ENCODE measurements at regions not wholly inside any gene's neighbourhood (a gene's known extent, or its start where the extent isn't known, plus 50 kb on each side); places are given as distances from the start of the nearest gene placed in this dataset.

- DNase-seq, result no peak
- Histone ChIP-seq H3K27ac (ENCODE audit: low read depth in 1 of 2, low read length in 2 of 2) (no peak overlapping the region), H3K4me3 (replicated peaks in 1 of 3; ENCODE audit: low read depth in 2 of 3, low read length in 3 of 3) (no peak overlapping the region), H3K4me1 (ENCODE audit: control insufficient read depth in 1 of 2, insufficient read depth in 2 of 2, low read length in 2 of 2) (no peaks in the 10 kb centered on the region), H3K79me2 (ENCODE audit: insufficient read depth, low read length) (no peaks in the 10 kb centered on the region), H2AFZ (ENCODE audit: insufficient read depth, low read depth, low read length, poor library complexity, severe bottlenecking) (no peak overlapping the region), H3K36me3 (replicated peaks in 1 of 2; ENCODE audit: control insufficient read depth in 1 of 2, insufficient read depth in 2 of 2, low read length in 2 of 2) (no peaks in the 10 kb centered on the region), H4K20me1 (ENCODE audit: insufficient read depth, low read length) (no peaks in the 10 kb centered on the region), H3K4me2 (replicated peaks; ENCODE audit: extremely low read depth, low read length, poor library complexity, severe bottlenecking) (no peak overlapping the region), H3K9me3 (replicated peaks in 1 of 2; ENCODE audit: control insufficient read depth in 1 of 2, insufficient read depth in 1 of 2, low read length in 2 of 2) (no peaks in the 10 kb centered on the region), H3K27me3 (ENCODE audit: control insufficient read depth in 2 of 2, insufficient read depth in 2 of 2, low read length in 2 of 2) (no peaks in the 10 kb centered on the region), H3K9ac (ENCODE audit: insufficient read depth, low read length, poor library complexity, severe bottlenecking) (no peak overlapping the region)
- no CpG with 5 or more reads among the region's 1 CpG for WGBS (ENCODE audit: insufficient coverage)
- H3K27me3 Mint-ChIP-seq (ENCODE audit: low read depth in 3 of 3), result peaks cover 0 to 11% (median 8%) of the 10 kb centered on the region in 3 donors
- no peak overlapping the region for H3K4me3 Mint-ChIP-seq
- H3K4me1 Mint-ChIP-seq, result no peaks in the 10 kb centered on the region
- H3K36me3 Mint-ChIP-seq, result no peaks in the 10 kb centered on the region
- H3K27ac Mint-ChIP-seq, result no peak overlapping the region
- intact Hi-C loops (cut with micrococcal nuclease), result no loop called here
- H3K9me3 Mint-ChIP-seq, result peaks cover 0 to 3% (median 0%) of the 10 kb centered on the region in 7 donors
- no peak for TF ChIP-seq CTCF (IDR thresholded peaks at IDR 0.05)
These were observed 270.1 kb downstream of the TFAP2A start for GRCh38 chr6:10144772-10145171.

GRCh38 chr6:10141746-10142443 lies 273.0 kb downstream of the TFAP2A start:
- H3K9me3 Mint-ChIP-seq, result peaks cover 0 to 3% (median 0%) of the 10 kb centered on the region in 7 donors
- Histone ChIP-seq H3K9me3 (replicated peaks in 1 of 2; ENCODE audit: control insufficient read depth in 1 of 2, insufficient read depth in 1 of 2, low read length in 2 of 2) (no peaks in the 10 kb centered on the region), H2AFZ (ENCODE audit: insufficient read depth, low read depth, low read length, poor library complexity, severe bottlenecking) (no peak overlapping the region), H3K36me3 (replicated peaks in 1 of 2; ENCODE audit: control insufficient read depth in 1 of 2, insufficient read depth in 2 of 2, low read length in 2 of 2) (no peaks in the 10 kb centered on the region), H3K4me1 (ENCODE audit: control insufficient read depth in 1 of 2, insufficient read depth in 2 of 2, low read length in 2 of 2) (no peaks in the 10 kb centered on the region), H3K79me2 (ENCODE audit: insufficient read depth, low read length) (no peaks in the 10 kb centered on the region), H3K27ac (ENCODE audit: low read depth in 1 of 2, low read length in 2 of 2) (no peak overlapping the region), H3K27me3 (ENCODE audit: control insufficient read depth in 2 of 2, insufficient read depth in 2 of 2, low read length in 2 of 2) (no peaks in the 10 kb centered on the region), H4K20me1 (ENCODE audit: insufficient read depth, low read length) (no peaks in the 10 kb centered on the region), H3K4me2 (replicated peaks; ENCODE audit: extremely low read depth, low read length, poor library complexity, severe bottlenecking) (no peak overlapping the region), H3K9ac (ENCODE audit: insufficient read depth, low read length, poor library complexity, severe bottlenecking) (no peak overlapping the region), H3K4me3 (replicated peaks in 1 of 3; ENCODE audit: low read depth in 2 of 3, low read length in 3 of 3) (no peak overlapping the region)
- peaks cover 0 to 7% (median 5%) of the 10 kb centered on the region in 3 donors for H3K27me3 Mint-ChIP-seq (ENCODE audit: low read depth in 3 of 3)
- DNase-seq, result no peak
- no CpG with 5 or more reads among the region's 3 CpGs for WGBS (ENCODE audit: insufficient coverage)
- H3K4me3 Mint-ChIP-seq, result no peak overlapping the region
- H3K4me1 Mint-ChIP-seq, result no peaks in the 10 kb centered on the region
- H3K27ac Mint-ChIP-seq, result no peak overlapping the region
- no peaks in the 10 kb centered on the region for H3K36me3 Mint-ChIP-seq
- no peak for TF ChIP-seq CTCF (IDR thresholded peaks at IDR 0.05)
- intact Hi-C loops (cut with micrococcal nuclease), result no loop called here
